ENCODE measurements at regions not wholly inside any gene's neighbourhood (a gene's known extent, or its start where the extent isn't known, plus 50 kb on each side); places are given as distances from the start of the nearest gene placed in this dataset.

DNA sequence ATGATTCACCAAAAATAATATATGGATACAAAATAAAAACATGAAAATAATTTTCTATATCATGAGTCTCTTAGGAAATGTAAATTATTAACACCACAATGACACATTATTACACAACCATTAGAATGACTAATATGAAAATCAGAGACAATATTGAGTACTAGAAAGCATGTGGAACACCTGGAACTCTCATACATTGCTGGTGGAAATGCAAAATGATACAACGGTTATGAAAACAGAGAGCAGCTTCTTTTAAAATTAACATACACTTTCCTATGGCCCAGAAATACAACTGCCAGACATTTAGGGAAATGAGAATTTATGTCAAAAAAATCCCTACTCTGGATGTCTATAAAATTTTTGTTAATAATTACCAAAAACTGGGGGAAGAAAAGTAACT lies 853.3 kb upstream of the MAN1A1 start:
- TF ChIP-seq TAF1 (IDR thresholded peaks at IDR 0.05; ENCODE audit: control insufficient read depth, extremely low read depth, insufficient read depth, low read length, severe bottlenecking) (no peak), CTCF (IDR thresholded peaks at IDR 0.05 in 2 of 3, conservative IDR thresholded peaks at IDR 0.05 in 1 of 3; ENCODE audit: insufficient read depth in 2 of 3, low read depth in 1 of 3, low read length in 3 of 3) (no peak), ZNF436 (CRISPR knock-in tag; IDR thresholded peaks at IDR 0.05) (no peak), HCFC1 (IDR thresholded peaks at IDR 0.05; ENCODE audit: low read depth, low read length) (no peak), CREB3L1 (IDR thresholded peaks at IDR 0.05; ENCODE audit: borderline replicate concordance, low read depth) (no peak), MAFK (IDR thresholded peaks at IDR 0.05; ENCODE audit: low read length) (no peak), TEAD1 (CRISPR knock-in tag; IDR thresholded peaks at IDR 0.05) (no peak)
